CD4-positive, alpha-beta T cell (primary cell): ENCODE measurements at regions not wholly inside any gene's neighbourhood (a gene's known extent, or its start where the extent isn't known, plus 50 kb on each side); places are given as distances from the start of the nearest gene placed in this dataset.

Experiments
- ATAC-seq: fragments of 200-7000 bp; cut with Tn5 transposase; one replicate; pipeline ENCODE4 v1.10.0; 2022; ENCODE audit warnings: mild to moderate bottlenecking; ENCODE audit not compliant: poor library complexity
- CTCF ChIA-PET: fragments of 350-600 bp; sonication (Branson Sonifier 250); formaldehyde crosslinking; loops from one replicate; lab custom pipeline; 2021; ENCODE audit warnings: antibody characterized with exemption, inconsistent platforms; lab: Charles Lee
- POLR2A ChIA-PET: fragments of 350-600 bp; sonication (Branson Sonifier 250); formaldehyde crosslinking; loops from one replicate; lab custom pipeline; 2021; ENCODE audit warnings: antibody characterized with exemption, inconsistent platforms; lab: Charles Lee
- DNase-seq, 14 experiments: peaks; one replicate each; pipeline ENCODE4 v3.0.0-alpha.2; 2013 to 2020; ENCODE audit warnings: mixed read lengths in 2 of 14
- H3K27ac ChIP-seq, 2 donors: one replicate each; pipeline versions ENCODE4 v1.5.1 to v1.7.0; 2013; ENCODE audit warnings: low read length in 2 of 2, low read depth in 1 of 2, mild to moderate bottlenecking in 1 of 2
- H3K27me3 ChIP-seq, 2 experiments: 1 replicate in 1 of 2; 2 replicates in 1 of 2; pipeline versions ENCODE4 v1.6.1 to v1.7.0; 2013; ENCODE audit warnings: low read length in 2 of 2, control low read depth in 1 of 2, mild to moderate bottlenecking in 1 of 2, moderate library complexity in 1 of 2; ENCODE audit not compliant: insufficient read depth in 2 of 2, control insufficient read depth in 1 of 2
- H3K36me3 ChIP-seq: one replicate; pipeline ENCODE4 v1.6.1; 2013; ENCODE audit warnings: low read length, control low read depth; ENCODE audit not compliant: insufficient read depth
- H3K4me1 ChIP-seq: one replicate; pipeline ENCODE4 v1.6.1; 2013; ENCODE audit warnings: low read length, control low read depth; ENCODE audit not compliant: insufficient read depth
- H3K4me3 ChIP-seq: one replicate; pipeline ENCODE4 v1.5.1; 2013; ENCODE audit warnings: mild to moderate bottlenecking, low read length, moderate library complexity
- H3K9me3 ChIP-seq, 2 experiments: 1 replicate in 1 of 2; 2 replicates in 1 of 2; pipeline versions ENCODE4 v1.6.1 to v1.7.0; 2013; ENCODE audit warnings: low read length in 2 of 2, mild to moderate bottlenecking in 2 of 2, control low read depth in 1 of 2, moderate library complexity in 1 of 2; ENCODE audit not compliant: control insufficient read depth in 1 of 2, insufficient read depth in 1 of 2
- H3K27ac Mint-ChIP-seq: one replicate; pipeline ENCODE4 v1.8.0; 2020; ENCODE audit warnings: mixed read lengths
- H3K27me3 Mint-ChIP-seq: one replicate; pipeline ENCODE4 v1.8.0; 2021; ENCODE audit warnings: mixed read lengths
- H3K36me3 Mint-ChIP-seq: one replicate; pipeline ENCODE4 v1.8.0; 2021; ENCODE audit warnings: low read depth, mixed read lengths
- H3K4me1 Mint-ChIP-seq: one replicate; pipeline ENCODE4 v1.8.0; 2021; ENCODE audit warnings: low read depth, mixed read lengths
- H3K4me3 Mint-ChIP-seq: one replicate; pipeline ENCODE4 v1.8.0; 2020; ENCODE audit warnings: mild to moderate bottlenecking, mixed read lengths
- H3K9me3 Mint-ChIP-seq: one replicate; pipeline ENCODE4 v1.8.0; 2020; ENCODE audit warnings: mixed read lengths
- CTCF ChIP-seq: fragments of 200-600 bp; IDR thresholded peaks from one replicate; pipeline ENCODE4 v1.8.0; 2022; ENCODE audit warnings: antibody characterized with exemption, mild to moderate bottlenecking
- intact Hi-C, 2 experiments: fragments of 100-400 bp; cut with DNase I in 1 of 2; cut with micrococcal nuclease in 1 of 2; formaldehyde crosslinking; loops; one replicate each; pipeline versions ENCODE4 v1.15.1 to v1.9.0; 2023 to 2025; cut with DNase I, micrococcal nuclease

DNA sequence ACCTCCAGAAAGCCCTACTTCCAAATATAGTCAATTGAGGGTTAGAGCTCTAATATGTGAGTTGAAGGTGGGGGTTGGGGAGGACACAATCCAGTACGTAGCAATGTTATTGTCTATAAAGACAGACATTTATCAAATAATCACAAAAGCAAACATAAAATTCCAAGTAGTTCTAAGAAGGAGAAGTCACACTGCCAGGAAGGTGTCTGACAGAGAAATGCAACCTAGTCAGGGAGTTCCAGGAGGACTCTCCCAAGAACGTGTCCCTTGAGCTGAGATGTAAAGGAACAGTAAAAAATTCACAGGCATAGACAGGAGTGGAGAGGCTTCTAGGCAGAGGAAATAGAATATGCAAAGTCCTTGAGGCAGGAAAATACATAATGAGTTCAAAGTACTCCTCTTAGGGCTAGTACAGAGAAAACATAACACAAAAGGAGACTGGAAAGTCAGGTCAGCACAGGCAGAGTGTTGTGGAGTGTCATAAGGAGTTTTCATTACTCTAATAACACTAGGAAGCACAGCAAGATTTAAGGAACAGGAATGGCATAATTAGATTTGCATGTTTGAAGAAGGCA lies 277.6 kb upstream of the STT3B start:
- no peaks in the 10 kb centered on the region for H3K27me3 ChIP-seq

GRCh38 chr3:31262201-31262600 lies 270.5 kb upstream of the STT3B start:
- Histone ChIP-seq H3K4me3 (no peak overlapping the region), H3K36me3 (no peaks in the 10 kb centered on the region), H3K27ac (no peak overlapping the region), H3K4me1 (no peaks in the 10 kb centered on the region), H3K9me3 (no peaks in the 10 kb centered on the region), H3K27me3 (no peaks in the 10 kb centered on the region)
- H3K4me1 Mint-ChIP-seq, result no peaks in the 10 kb centered on the region
- DNase-seq (no peak), ATAC-seq (no peak)
- no peak for TF ChIP-seq CTCF
- H3K9me3 Mint-ChIP-seq, result peaks cover 2% of the 10 kb centered on the region
- ChIA-PET POLR2A (no interaction called here), CTCF (no interaction called here)
- no peak overlapping the region for H3K4me3 Mint-ChIP-seq
- no peaks in the 10 kb centered on the region for H3K27me3 Mint-ChIP-seq
- H3K27ac Mint-ChIP-seq, result no peak overlapping the region
- intact Hi-C loops, result no loop called here
- H3K36me3 Mint-ChIP-seq, result no peaks in the 10 kb centered on the region

More for the DNA sequence above, 277.6 kb upstream of the STT3B start:
- DNase-seq (no peak), ATAC-seq (no peak)
- Mint-ChIP-seq H3K9me3 (peaks cover 3% of the 10 kb centered on the region), H3K4me1 (peaks cover 21% of the 10 kb centered on the region), H3K27me3 (no peaks in the 10 kb centered on the region), H3K4me3 (no peak overlapping the region), H3K27ac (no peak overlapping the region), H3K36me3 (no peaks in the 10 kb centered on the region)
- intact Hi-C loops, result no loop called here
- ChIA-PET POLR2A (no interaction called here), CTCF (no interaction called here)
- TF ChIP-seq CTCF, result no peak
- H3K4me1 ChIP-seq, result peaks cover 5% of the 10 kb centered on the region
- no peak overlapping the region for H3K4me3 ChIP-seq
- H3K9me3 ChIP-seq, result no peaks in the 10 kb centered on the region
- no peak overlapping the region for H3K27ac ChIP-seq
- H3K36me3 ChIP-seq, result no peaks in the 10 kb centered on the region

DNA sequence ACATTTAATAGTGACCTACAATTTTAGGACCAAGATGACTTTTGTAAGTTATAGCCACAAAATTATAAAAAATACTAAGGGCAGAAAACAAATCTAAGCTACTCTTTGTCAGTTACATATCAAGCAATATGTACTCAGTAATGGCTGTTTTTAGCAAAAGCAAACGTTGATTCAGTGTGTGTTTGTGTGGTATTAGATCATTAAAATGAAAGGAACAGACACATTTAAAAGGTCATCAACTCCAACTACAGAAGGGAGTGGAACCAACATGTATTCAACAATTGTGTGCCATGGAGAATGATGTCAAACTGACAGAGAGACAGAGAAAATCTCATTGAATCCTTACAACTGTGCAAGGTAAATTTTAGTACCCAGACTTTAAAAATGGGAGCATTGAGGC lies 268.8 kb upstream of the STT3B start:
- H3K36me3 ChIP-seq, result no peaks in the 10 kb centered on the region
- H3K27ac ChIP-seq, result no peak overlapping the region
- H3K4me3 ChIP-seq, result no peak overlapping the region
- Mint-ChIP-seq H3K4me3 (no peak overlapping the region), H3K9me3 (peaks cover 2% of the 10 kb centered on the region), H3K4me1 (peaks cover 5% of the 10 kb centered on the region), H3K27ac (no peak overlapping the region), H3K27me3 (no peaks in the 10 kb centered on the region), H3K36me3 (no peaks in the 10 kb centered on the region)
- no peaks in the 10 kb centered on the region for H3K27me3 ChIP-seq
- no peaks in the 10 kb centered on the region for H3K9me3 ChIP-seq
- H3K4me1 ChIP-seq, result peaks cover 7% of the 10 kb centered on the region
- ChIA-PET CTCF (no interaction called here), POLR2A (no interaction called here)
- TF ChIP-seq CTCF, result no peak
- intact Hi-C loops, result no loop called here
- DNase-seq (no peak), ATAC-seq (no peak)
